ENCODE measurements at regions not wholly inside any gene's neighbourhood (a gene's known extent, or its start where the extent isn't known, plus 50 kb on each side); places are given as distances from the start of the nearest gene placed in this dataset.

DNA sequence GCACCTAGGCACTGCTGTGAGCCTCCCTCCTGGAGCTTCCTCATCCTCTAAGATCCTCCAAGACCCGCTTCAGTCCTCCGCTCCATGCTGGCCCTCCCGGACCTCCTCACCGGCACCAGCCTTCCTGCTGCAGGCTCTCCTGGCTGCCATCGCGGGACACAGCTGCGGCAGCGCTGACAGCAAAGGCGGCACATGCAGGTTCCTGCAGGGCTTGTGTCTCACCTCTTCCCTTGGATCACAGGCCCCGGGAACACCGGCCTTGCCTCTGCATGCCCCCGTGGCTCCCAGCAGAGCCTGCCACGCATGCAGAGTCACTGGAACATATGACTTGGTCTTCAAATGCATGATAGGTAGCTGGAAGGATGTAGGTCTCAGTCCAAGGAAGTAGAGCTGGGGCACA is 67.2 kb downstream of the PTGR3 start:
- Histone ChIP-seq H3K79me2 (ENCODE audit: insufficient read depth) (no peaks in the 10 kb centered on the region), H3K36me3 (replicated peaks in 1 of 2; ENCODE audit: control insufficient read depth in 1 of 2, insufficient read depth in 2 of 2, low read length in 1 of 2) (no peaks in the 10 kb centered on the region), H3K9me2 (no peaks in the 10 kb centered on the region), H3K27me3 (ENCODE audit: insufficient read depth) (no peaks in the 10 kb centered on the region; the same call in 1 of the 2 replicates), H3K9ac (no peak overlapping the region), H3K4me2 (no peak overlapping the region), H4K20me1 (ENCODE audit: insufficient read depth) (no peaks in the 10 kb centered on the region), H3K9me3 (no peaks in the 10 kb centered on the region), H3K4me1 (ENCODE audit: control insufficient read depth in 1 of 2, insufficient read depth in 2 of 2, low read depth in 1 of 2, low read length in 1 of 2) (no peaks in the 10 kb centered on the region), H3K27ac (ENCODE audit: low read depth in 2 of 2, low read length in 1 of 2) (no peak overlapping the region), H3K4me3 (ENCODE audit: low read depth in 2 of 2, low read length in 1 of 2) (no peak overlapping the region), H3F3A (replicated peaks; ENCODE audit: insufficient read depth) (no peaks in the 10 kb centered on the region), H2AFZ (ENCODE audit: low read depth) (no peak overlapping the region)
- no peak for DNase-seq
- no peak for TF ChIP-seq TCF12 (IDR thresholded peaks at IDR 0.05)
- no peak for TF ChIP-seq MAX (IDR thresholded peaks at IDR 0.05; ENCODE audit: low read depth)
- no peak for TF ChIP-seq RFX5 (IDR thresholded peaks at IDR 0.05; ENCODE audit: low read length)
- TF ChIP-seq, protein P1, sequence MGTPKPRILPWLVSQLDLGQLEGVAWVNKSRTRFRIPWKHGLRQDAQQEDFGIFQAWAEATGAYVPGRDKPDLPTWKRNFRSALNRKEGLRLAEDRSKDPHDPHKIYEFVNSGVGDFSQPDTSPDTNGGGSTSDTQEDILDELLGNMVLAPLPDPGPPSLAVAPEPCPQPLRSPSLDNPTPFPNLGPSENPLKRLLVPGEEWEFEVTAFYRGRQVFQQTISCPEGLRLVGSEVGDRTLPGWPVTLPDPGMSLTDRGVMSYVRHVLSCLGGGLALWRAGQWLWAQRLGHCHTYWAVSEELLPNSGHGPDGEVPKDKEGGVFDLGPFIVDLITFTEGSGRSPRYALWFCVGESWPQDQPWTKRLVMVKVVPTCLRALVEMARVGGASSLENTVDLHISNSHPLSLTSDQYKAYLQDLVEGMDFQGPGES (IDR thresholded peaks at IDR 0.05; ENCODE audit: low read depth, low read length): no peak
- TF ChIP-seq TEAD4 (IDR thresholded peaks at IDR 0.05; ENCODE audit: borderline replicate concordance, insufficient read depth): no peak
- TF ChIP-seq NRF1 (IDR thresholded peaks at IDR 0.05; ENCODE audit: low read depth, low read length): no peak
- no peak for TF ChIP-seq GABPA (IDR thresholded peaks at IDR 0.05; ENCODE audit: low read depth)
- no peak for TF ChIP-seq EP300 (IDR thresholded peaks at IDR 0.05; ENCODE audit: borderline replicate concordance in 1 of 2, low read depth in 1 of 2, low read length in 1 of 2)
- TF ChIP-seq JUND (IDR thresholded peaks at IDR 0.05): no peak
- no peak for TF ChIP-seq RXRA (IDR thresholded peaks at IDR 0.05; ENCODE audit: borderline replicate concordance, low read depth)
- no peak for TF ChIP-seq RCOR1 (IDR thresholded peaks at IDR 0.05; ENCODE audit: low read length)
- TF ChIP-seq CHD2 (IDR thresholded peaks at IDR 0.05; ENCODE audit: low read length, partially characterized antibody): no peak
- TF ChIP-seq, protein P2, sequence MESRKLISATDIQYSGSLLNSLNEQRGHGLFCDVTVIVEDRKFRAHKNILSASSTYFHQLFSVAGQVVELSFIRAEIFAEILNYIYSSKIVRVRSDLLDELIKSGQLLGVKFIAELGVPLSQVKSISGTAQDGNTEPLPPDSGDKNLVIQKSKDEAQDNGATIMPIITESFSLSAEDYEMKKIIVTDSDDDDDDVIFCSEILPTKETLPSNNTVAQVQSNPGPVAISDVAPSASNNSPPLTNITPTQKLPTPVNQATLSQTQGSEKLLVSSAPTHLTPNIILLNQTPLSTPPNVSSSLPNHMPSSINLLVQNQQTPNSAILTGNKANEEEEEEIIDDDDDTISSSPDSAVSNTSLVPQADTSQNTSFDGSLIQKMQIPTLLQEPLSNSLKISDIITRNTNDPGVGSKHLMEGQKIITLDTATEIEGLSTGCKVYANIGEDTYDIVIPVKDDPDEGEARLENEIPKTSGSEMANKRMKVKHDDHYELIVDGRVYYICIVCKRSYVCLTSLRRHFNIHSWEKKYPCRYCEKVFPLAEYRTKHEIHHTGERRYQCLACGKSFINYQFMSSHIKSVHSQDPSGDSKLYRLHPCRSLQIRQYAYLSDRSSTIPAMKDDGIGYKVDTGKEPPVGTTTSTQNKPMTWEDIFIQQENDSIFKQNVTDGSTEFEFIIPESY (IDR thresholded peaks at IDR 0.05; ENCODE audit: borderline replicate concordance, low read depth): no peak
- TF ChIP-seq FOXM1 (IDR thresholded peaks at IDR 0.05; ENCODE audit: low read depth): no peak
- TF ChIP-seq NFIC (IDR thresholded peaks at IDR 0.05; ENCODE audit: borderline replicate concordance): no peak
- TF ChIP-seq SIN3A (IDR thresholded peaks at IDR 0.05; ENCODE audit: borderline replicate concordance, low read depth, low read length): no peak
- TF ChIP-seq, protein P3, sequence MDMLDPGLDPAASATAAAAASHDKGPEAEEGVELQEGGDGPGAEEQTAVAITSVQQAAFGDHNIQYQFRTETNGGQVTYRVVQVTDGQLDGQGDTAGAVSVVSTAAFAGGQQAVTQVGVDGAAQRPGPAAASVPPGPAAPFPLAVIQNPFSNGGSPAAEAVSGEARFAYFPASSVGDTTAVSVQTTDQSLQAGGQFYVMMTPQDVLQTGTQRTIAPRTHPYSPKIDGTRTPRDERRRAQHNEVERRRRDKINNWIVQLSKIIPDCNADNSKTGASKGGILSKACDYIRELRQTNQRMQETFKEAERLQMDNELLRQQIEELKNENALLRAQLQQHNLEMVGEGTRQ (IDR thresholded peaks at IDR 0.05; ENCODE audit: borderline replicate concordance, low read depth, low read length): no peak
- TF ChIP-seq ELF1 (IDR thresholded peaks at IDR 0.05): no peak
- TF ChIP-seq MEF2A (IDR thresholded peaks at IDR 0.05; ENCODE audit: borderline replicate concordance, low read depth): no peak
- no peak for TF ChIP-seq SMC3 (IDR thresholded peaks at IDR 0.05; ENCODE audit: low read depth, low read length)
- 79% methylated on average over 5 of the region's 13 CpGs for WGBS (ENCODE audit: low lambda C conversion rate)
- ChIA-PET POLR2A (no interaction called here), CTCF (interaction anchor here (1.7 kb wide), 1 partner anchor 100 kb away, joined by 4 read pairs; no protein-coding TSS in a partner anchor)

Data from SK-N-SH (cell line).